Stimulated activated CD4-positive, alpha-beta T cell treated with anti-CD3 and anti-CD28 coated beads, Interleukin-15, amount 100 ng/mL, for 1 hour (primary cell): ENCODE measurements at regions not wholly inside any gene's neighbourhood (a gene's known extent, or its start where the extent isn't known, plus 50 kb on each side); places are given as distances from the start of the nearest gene placed in this dataset.

Experiments
- DNase-seq, 2 donors: peaks; one replicate each; pipeline ENCODE4 v3.0.0-alpha.2; 2020; ENCODE audit warnings: low read depth in 1 of 2, low spot score in 1 of 2

- no peak for DNase-seq
These were observed 427.7 kb downstream of the FOXO1 start for GRCh38 chr13:40238761-40239160.

GRCh38 chr13:40240293-40240692, 426.1 kb downstream of the FOXO1 start:
- no peak for DNase-seq

- no peak for DNase-seq
These were observed 425.2 kb downstream of the FOXO1 start for GRCh38 chr13:40241125-40241798.

GRCh38 chr13:40243047-40243446, 423.4 kb downstream of the FOXO1 start:
- no peak for DNase-seq

DNA sequence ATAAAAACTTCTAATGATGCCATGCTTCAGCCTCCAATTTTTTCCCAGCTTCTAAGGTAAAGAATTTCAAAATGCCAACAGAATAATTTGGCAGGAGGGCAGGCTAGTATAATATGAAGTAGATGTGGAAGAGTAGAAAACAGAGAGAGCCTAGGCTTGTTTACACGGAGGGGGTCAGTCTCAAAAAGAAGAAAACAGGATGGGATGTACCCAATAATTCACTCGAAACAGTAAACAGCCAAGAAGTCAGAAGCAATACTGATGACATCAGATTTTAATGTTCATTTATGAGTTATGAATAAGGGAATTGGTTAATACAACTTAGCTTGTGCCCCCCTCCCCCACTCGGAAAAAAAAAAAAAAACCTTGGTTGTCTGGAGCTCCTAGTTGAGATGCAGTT, 422.5 kb downstream of the FOXO1 start:
- DNase-seq = no peak

DNA sequence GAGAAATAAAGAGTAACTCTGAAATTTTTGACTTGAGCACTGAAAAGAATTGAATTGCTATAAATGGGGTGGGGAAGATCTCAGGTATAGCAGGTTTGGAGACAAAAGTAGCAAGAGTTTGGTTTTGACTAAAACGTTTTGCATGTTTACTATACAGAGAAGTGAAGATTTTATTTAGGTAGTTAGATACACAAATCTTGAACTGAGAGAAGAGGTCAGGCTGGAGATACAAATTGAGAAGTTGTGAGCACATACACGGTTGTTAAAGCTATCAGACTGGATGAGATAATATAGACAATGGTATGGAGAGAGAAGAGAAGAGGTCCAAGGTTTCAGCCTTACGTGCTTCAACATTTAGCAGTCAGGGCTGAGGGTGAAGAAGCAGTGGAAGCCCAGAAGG, 420.9 kb downstream of the FOXO1 start:
- no peak for DNase-seq

DNA sequence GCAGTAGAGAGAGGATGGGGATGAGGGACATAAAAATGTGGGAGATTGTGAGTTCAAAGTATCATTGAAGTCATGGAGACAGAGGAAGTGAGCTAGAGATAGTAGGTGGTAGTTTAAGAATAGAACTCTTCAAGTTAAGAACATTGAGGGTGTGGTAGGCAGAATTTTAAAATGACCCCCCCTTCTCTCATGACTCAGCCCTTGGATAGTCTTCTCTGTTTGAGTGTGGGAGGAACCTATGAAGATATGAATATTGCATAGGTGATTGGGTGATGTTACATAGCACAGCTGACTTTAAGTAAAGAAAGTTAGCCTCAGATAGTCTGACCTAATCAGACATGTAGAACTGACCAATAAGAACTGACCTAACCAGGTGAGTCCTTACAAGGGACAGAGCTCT, 418.6 kb downstream of the FOXO1 start:
- no peak for DNase-seq

GRCh38 chr13:40251343-40252032, 415.0 kb downstream of the FOXO1 start:
- no peak for DNase-seq

DNA sequence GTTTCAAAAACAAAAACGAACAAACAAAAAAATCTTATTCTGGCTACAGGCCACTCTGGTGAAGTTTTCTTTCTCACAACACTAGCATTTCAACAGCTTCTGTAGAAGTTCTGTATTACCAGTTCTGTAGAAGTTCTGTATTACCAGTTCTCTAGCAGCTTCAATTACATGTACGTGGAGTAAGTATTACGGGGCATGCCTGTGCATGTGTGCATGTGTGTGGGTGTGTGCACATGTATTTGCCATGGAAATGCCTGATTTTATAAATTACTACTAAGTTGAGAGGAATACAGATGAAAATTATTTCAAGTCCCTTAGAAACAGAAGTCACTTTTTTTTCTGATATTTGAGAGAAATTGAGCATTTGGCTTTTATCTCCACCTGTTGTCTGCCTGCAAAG, 414.2 kb downstream of the FOXO1 start:
- no peak for DNase-seq

- DNase-seq = no peak
These were observed 413.8 kb downstream of the FOXO1 start for GRCh38 chr13:40252676-40253075.

- DNase-seq = no peak
These were observed 412.0 kb downstream of the FOXO1 start for GRCh38 chr13:40254394-40254793.

DNA sequence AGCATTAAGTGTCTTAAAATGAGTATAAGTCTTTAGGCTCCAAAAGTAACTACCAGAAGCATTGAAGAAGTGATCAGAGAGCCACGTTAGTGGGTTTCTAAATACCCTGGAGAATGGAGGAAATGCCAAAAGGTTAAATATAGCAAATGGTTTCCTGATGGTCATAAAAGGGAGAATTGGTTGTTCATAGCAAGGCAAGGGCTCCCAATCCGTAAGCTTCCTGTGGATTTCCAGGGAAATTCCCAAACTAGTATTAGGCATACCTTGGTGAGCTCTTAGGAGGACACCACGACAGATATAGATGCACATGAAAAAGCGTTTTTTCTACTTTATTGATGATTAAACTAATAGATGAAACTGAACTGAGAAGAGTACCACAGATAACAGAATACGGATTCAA, 410.9 kb downstream of the FOXO1 start:
- DNase-seq = no peak

DNA sequence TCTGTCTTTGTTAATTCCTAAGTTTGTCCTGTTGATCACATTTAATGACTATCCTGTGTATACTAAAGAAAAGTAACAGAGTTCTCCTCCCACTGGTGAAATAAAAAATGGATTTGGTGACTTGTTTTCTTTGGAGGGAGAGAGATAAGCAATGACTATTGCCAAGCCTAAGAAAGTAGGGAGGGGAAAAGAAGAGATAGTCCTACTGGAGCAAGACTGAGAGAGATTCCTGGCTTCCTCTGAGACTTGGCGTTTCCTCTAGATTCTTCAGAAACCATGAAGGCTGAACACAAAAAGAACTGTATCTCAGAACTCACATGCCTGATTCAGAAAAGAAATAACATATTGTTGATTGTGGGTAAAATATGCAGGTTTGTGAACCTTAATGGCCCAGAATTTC, 406.5 kb downstream of the FOXO1 start:
- no peak for DNase-seq

DNA sequence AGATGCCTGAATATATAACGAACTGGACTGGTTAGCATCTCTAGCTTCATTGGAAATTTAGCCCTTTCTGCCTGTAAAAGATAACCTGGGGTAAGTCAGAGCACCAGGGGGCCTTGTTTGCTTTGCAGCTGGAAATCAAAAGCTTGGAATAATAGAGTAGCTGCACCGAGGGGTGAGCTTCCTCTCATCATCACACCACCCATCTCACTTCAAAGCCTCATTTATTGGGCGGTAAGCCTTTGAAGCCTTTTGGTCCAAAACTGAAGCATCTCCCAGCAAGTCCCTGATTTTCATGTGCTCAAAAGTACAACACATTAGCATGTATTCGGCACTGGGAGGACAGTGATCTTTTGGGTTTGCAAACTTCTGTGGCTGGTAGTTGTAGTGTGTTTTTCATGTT, 405.1 kb downstream of the FOXO1 start:
- DNase-seq = no peak

GRCh38 chr13:40261947-40262346, 404.5 kb downstream of the FOXO1 start:
- DNase-seq = no peak

DNA sequence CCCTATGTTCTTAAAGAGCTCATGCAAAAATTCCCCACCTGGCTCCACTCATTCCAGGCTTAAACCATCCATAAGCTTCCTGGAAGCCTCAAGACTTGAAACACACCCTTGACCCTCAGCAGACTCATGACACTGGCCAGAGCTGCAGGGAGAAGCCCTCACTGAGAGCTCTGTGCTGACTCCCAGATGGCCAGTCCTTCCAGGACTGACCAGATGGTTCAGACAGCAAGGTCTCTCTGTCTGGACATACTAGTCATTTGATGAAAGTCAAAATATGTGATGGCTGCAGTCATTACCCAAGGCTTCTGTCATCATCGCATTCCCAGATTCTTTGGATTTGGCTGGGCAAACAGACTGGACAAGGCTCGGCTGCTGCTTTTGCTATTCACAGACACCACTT, 397.4 kb downstream of the FOXO1 start:
- no peak for DNase-seq

DNA sequence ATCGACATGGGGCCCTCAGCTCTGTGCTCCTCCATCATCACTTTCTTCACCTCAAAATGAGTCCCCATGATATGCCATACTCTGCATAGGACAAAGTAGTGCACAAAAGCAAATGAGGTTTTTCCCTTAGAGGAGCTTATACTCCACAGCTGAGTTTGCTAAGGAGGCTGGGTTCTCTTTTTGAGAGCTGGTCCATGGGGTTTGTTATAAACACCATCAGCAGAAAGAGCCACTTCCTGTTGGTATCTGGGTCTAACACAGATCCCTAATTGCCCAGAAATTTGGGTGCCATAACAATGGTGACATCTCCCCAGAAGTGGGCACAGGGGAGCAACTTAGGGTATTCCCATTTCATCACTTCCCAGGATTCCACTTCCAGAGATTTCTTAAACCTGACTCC, 395.7 kb downstream of the FOXO1 start:
- no peak for DNase-seq

GRCh38 chr13:40271271-40271885, 395.1 kb downstream of the FOXO1 start:
- no peak for DNase-seq

GRCh38 chr13:40271931-40272775, 394.3 kb downstream of the FOXO1 start:
- DNase-seq = peak in 1 of 2 donors; percentile 34

DNA sequence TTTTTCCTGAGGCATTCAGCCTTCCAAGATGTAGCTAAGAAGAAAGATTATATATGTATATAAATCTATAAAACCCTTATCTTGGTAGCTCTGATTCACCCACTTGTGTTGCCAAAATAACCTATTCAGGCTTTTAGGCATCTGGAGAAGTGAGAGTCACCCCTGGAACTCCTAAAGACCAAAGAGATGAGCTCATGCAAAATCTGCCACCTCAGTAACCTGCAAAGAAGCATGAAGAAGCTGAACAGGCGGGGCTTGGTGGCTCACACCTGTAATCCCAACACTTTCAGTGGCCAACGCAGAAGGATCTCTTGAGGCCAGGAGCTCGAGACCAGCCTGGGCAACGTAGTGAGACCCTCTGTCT, 393.7 kb downstream of the FOXO1 start:
- no peak for DNase-seq

DNA sequence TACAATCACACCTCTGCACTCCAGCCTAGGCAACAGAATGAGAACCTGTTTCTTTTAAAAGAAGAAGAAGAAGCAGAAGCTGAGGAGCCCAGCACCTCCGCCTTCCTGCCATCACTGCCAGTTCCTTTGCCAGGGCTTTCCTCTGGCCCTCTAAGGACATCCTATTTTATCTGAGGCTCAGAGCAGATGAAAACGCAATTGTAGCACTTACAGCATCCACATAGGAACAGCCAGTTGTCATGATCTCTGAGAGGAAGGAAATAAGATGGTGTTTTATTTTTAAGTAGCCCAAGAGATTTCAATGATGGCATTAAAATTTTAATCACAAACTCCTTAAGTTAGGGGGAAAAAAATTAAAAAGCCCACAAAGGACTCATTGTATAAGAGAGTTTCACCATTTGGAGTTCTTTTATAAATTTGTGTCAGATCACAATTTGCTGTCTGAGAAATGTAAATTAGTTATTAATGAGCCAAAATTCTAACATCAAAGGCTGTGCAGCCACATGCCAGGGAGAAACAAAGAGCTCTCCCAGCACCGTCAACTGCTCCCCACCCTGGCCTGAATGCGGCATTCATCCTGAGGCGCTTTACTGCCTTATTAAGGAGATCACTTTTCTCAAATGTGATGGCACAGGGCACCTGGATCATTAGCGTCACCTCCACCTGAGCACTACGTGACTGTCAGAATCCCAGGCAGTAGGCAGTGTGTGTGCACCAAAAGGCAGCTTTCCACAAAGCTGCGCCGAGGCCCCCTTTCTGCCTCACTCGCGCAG, 393.0 kb downstream of the FOXO1 start:
- DNase-seq = no peak
